HFF-Myc (cell line): ENCODE measurements at regions not wholly inside any gene's neighbourhood (a gene's known extent, or its start where the extent isn't known, plus 50 kb on each side); places are given as distances from the start of the nearest gene placed in this dataset.

ENCODE experiments used
- DNase-seq: peaks from one replicate; pipeline ENCODE4 v3.0.0-alpha.2; 2011; ENCODE audit warnings: low read depth; ENCODE audit errors: extremely low read depth
- H3K4me3 ChIP-seq: replicated peaks from 2 replicates; pipeline ENCODE4 v1.5.1; 2011; ENCODE audit warnings: low read depth, mild to moderate bottlenecking, control low read depth, low read length
- CTCF ChIP-seq: IDR thresholded peaks from 2 replicates; pipeline ENCODE4 v1.5.1; 2012; ENCODE audit warnings: mild to moderate bottlenecking, low read depth, low read length, control low read depth; ENCODE audit errors: missing control alignments

DNA sequence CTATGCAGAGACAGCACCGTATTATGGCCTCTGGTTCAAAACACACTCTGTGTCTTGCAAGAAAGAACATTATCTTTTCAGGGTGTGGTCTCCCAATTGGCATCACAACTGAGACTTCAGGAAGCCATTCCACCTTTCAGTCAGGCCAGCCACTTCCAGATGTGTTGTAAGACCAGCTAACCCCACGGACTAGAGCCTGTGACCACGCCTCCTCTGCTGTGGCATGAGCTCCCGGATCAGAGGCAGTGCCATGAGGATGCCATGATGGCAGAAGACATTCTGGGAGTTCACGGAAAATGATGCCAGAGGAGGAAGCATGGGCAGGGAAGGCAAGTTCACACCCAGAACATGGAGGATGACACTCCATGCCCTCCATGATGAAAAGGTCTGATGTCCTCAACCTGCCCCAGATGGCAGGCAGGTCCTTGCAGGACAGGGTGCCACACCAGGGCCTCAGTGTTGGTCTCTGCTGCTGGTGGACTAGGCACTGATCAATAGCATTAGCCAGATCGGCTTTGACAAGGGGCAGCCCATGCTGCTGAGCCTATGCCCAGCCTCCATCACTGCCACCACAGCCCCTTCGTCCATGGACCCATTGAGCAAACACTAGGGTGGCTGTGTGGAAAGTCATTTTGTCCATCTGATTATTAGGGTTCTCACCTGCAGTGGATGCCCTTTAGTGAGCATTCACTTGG, 341.6 kb downstream of the MATN1 start:
- no peak for TF ChIP-seq CTCF
- H3K4me3 ChIP-seq = no peak overlapping the region

DNA sequence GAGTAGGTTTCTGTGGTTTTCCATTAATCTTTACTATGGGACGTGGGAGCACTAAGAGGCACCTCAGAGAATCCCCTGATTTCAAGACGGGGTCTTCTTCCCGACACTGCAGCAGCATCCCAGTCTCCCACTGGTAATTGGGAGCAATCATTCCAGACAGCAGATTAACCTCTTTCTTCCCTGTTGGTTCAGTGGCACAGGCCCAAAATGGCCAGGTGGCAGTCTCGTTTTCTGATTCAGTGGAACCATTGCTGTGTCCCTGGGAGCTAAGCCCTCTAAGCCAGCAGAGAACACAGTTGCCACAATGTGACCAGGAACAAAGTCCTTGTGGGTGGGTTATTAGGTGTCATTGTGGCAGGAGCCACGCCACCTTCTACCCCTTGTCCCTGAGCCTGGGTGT, 342.1 kb downstream of the MATN1 start:
- DNase-seq = no peak
- no peak for TF ChIP-seq CTCF
- H3K4me3 ChIP-seq = no peak overlapping the region

More for the DNA sequence above, 341.6 kb downstream of the MATN1 start:
- DNase-seq = no peak

DNA sequence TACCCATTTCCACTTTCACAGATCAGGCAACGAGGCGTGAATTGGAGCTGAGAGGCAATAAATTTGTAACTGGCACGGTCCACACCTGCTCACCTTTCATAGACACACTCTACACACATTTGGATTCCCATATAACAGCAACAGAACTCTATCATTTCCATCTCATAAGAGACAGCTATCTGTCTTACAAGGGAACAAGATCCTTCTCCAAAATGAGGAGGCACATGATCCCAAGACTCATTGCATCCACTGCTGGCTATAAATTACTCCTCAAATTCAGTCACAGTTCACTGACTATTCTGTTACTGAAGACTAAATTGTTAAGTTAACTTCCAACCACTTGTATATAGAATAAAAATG, 342.8 kb downstream of the MATN1 start:
- H3K4me3 ChIP-seq = no peak overlapping the region
- DNase-seq = no peak

GRCh38 chr1:30379684-30380624, 343.4 kb downstream of the MATN1 start:
- no peak overlapping the region for H3K4me3 ChIP-seq
- DNase-seq = peak; percentile 71
- TF ChIP-seq CTCF = peak; percentile 76

More for the DNA sequence above, 342.8 kb downstream of the MATN1 start:
- TF ChIP-seq CTCF = no peak

DNA sequence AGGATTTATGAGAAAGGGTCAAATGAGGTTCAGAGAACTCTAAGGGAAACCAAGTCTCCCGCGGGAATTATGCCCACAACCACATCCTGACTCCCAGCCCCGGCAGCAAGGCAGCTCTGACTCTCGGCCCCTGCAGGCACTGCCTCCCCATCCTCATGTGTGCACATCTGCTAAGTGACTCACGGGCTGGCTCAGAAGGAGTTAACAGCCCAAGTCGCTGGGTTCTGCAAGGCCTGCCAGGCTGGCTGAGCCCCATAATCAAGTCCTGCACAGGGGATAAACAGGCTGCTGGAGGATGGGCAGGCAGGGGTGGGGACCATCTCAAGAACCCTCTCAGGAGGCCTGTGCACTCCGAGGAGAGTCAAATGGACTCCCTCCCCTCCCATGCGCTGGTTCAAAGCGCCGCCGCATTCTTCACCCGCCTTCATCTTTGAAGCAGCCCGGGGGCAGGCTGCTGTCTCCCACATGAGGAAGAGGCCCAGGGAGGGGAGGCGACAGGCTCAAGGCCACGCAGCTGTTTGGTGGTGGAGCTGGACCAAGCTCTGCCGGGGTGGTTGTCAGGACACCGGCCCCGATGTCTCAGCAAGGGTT, 344.3 kb downstream of the MATN1 start:
- H3K4me3 ChIP-seq = no peak overlapping the region
- peak; percentile 82 for DNase-seq
- no peak for TF ChIP-seq CTCF

DNA sequence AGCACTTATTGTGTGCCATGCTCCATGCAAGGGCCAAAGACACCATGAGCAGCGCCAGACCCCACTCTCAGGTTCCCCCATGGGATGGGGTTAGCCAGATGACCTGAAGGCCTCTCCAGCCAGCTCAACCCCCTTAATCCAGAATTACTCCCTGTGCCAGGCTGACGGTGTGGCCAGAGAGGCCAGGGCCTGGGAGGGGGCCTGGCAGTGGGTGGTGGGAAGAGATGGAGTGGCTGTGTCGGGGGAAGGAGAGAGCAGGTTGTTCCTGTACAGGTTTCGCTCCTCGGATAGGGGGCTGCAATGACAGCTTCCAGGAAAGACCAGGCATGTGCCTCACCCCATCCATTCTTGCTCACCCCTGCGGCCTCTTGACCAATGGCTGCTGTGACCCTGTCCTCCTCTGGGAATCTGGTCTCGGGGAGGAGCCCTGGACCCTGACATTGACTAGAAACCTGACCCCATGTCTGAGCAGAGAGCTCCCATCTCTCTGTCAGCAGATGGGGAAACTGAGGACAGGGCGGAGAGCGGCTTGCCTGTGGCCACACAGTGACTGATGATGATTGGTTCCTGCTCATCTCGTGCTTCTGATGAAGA, 345.3 kb downstream of the MATN1 start:
- no peak overlapping the region for H3K4me3 ChIP-seq
- TF ChIP-seq CTCF = no peak
- no peak for DNase-seq
